ENCODE measurements at regions not wholly inside any gene's neighbourhood (a gene's known extent, or its start where the extent isn't known, plus 50 kb on each side); places are given as distances from the start of the nearest gene placed in this dataset.

GRCh38 chr1:18057623-18058022, 50.0 kb upstream of the IGSF21 start:
- Histone ChIP-seq H3K79me2 (ENCODE audit: insufficient read depth, low read length) (no peaks in the 10 kb centered on the region), H3K4me1 (ENCODE audit: insufficient read depth, low read length, poor library complexity, severe bottlenecking) (no peaks in the 10 kb centered on the region), H3K9me2 (replicated peaks; ENCODE audit: low read depth, low read length) (no peaks in the 10 kb centered on the region), H3K36me3 (ENCODE audit: insufficient read depth, low read length) (no peaks in the 10 kb centered on the region), H3K9me3 (ENCODE audit: insufficient read depth, low read depth, low read length) (no peaks in the 10 kb centered on the region), H4K20me1 (ENCODE audit: insufficient read depth, low read length, poor library complexity, severe bottlenecking) (no peaks in the 10 kb centered on the region), H3F3A (ENCODE audit: low read depth) (no peaks in the 10 kb centered on the region), H3K4me2 (ENCODE audit: low read depth, low read length, poor library complexity, severe bottlenecking) (no peak overlapping the region), H3K4me3 (ENCODE audit: low read length, poor library complexity, severe bottlenecking) (no peak overlapping the region), H3K9ac (ENCODE audit: low read depth, low read length, poor library complexity, severe bottlenecking) (no peak overlapping the region), H2AFZ (ENCODE audit: low read length) (no peak overlapping the region), H3K27me3 (ENCODE audit: insufficient read depth, low read length, poor library complexity, severe bottlenecking) (no peaks in the 10 kb centered on the region)
- TF ChIP-seq, protein P1, sequence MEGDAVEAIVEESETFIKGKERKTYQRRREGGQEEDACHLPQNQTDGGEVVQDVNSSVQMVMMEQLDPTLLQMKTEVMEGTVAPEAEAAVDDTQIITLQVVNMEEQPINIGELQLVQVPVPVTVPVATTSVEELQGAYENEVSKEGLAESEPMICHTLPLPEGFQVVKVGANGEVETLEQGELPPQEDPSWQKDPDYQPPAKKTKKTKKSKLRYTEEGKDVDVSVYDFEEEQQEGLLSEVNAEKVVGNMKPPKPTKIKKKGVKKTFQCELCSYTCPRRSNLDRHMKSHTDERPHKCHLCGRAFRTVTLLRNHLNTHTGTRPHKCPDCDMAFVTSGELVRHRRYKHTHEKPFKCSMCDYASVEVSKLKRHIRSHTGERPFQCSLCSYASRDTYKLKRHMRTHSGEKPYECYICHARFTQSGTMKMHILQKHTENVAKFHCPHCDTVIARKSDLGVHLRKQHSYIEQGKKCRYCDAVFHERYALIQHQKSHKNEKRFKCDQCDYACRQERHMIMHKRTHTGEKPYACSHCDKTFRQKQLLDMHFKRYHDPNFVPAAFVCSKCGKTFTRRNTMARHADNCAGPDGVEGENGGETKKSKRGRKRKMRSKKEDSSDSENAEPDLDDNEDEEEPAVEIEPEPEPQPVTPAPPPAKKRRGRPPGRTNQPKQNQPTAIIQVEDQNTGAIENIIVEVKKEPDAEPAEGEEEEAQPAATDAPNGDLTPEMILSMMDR (conservative IDR thresholded peaks at IDR 0.05; ENCODE audit: low read length), result no peak
- no peak for TF ChIP-seq EZH2phosphoT487 (IDR thresholded peaks at IDR 0.05; ENCODE audit: borderline replicate concordance)
